ENCODE measurements at regions not wholly inside any gene's neighbourhood (a gene's known extent, or its start where the extent isn't known, plus 50 kb on each side); places are given as distances from the start of the nearest gene placed in this dataset.
"Not testable (repeated sequence)": the region's sequence is repeated elsewhere in the genome, so short reads cannot be mapped to it uniquely, and the experiment has no call there.

DNA sequence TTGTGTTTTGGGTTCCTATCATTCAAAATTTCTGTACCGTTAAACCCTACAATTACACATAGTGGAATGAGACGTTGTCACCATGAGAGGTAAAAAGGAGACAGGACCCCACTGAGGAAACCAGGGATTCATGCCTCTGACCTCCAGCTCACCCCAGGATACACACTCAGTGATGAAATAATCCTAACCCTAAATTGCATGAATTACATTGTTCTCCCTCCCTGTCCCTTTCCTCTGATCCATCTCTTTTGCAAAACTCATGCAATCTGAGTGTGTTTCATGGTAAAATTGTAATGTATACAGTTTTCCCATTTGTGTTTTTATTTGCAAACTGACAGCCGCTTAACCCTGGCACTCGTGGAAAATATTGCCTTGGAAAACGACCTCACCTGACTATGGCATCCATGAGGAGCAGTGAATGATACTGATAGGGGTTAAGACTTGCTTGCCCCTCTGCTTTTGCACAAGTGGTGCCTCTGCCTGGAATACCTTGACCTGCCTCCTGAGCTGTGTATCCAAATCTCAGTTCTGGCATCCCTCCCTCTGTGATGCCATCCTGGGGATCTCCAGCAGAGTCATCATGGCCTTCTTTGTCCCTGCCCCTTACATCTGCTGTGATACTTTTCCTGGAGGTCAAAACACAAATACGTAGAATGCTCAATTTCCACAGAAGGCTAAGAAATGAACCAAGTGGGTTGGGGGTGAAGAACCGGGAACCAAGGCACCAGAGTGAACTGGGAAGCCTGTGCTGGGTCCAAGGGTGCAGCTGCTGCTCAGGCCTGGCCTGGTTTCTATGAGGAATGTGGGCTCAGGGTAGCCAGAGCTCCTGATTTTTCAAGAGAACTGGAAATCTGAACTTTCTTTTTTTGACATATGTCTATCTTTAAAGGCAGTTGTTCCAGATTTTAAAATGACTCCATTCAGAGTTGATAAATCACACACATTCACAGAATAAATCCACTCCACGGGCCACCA lies 211.6 kb upstream of the ZNF217 start:
- H3K27ac Mint-ChIP-seq (ENCODE audit: unreplicated experiment), result no peak overlapping the region
- no peak overlapping the region for H3K4me3 Mint-ChIP-seq (ENCODE audit: unreplicated experiment)

DNA sequence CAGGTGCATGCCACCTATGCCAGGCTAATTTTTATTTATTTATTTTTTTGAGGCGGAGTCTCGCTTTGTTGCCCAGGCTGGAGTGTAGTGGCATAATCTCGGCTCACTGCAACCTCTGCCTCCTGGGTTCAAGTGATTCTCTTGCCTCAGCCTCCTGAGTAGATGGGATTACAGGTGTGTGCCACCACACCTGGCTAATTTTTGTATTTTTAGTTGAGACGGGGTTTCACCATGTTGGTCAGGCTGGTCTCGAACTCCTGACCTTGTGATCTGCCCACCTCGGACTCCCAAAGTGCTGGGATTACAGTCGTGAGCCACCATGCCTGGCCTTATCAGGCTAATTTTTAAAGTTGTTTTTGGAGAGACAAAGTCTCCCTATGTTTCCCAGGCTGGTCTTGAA lies 210.7 kb upstream of the ZNF217 start:
- H3K4me3 Mint-ChIP-seq (ENCODE audit: unreplicated experiment); H3K27me3 Mint-ChIP-seq (ENCODE audit: unreplicated experiment); H3K36me3 Mint-ChIP-seq (ENCODE audit: low read depth, unreplicated experiment); H3K4me1 Mint-ChIP-seq (ENCODE audit: unreplicated experiment); H3K27ac Mint-ChIP-seq (ENCODE audit: unreplicated experiment); H3K9me3 Mint-ChIP-seq (ENCODE audit: unreplicated experiment); DNase-seq (ENCODE audit: low spot score): not testable (repeated sequence)

More for the DNA sequence above, 211.6 kb upstream of the ZNF217 start:
- Mint-ChIP-seq H3K4me1 (ENCODE audit: unreplicated experiment) (peaks cover 5% of the 10 kb centered on the region), H3K27me3 (ENCODE audit: unreplicated experiment) (peaks cover 2% of the 10 kb centered on the region), H3K9me3 (ENCODE audit: unreplicated experiment) (no peaks in the 10 kb centered on the region), H3K36me3 (ENCODE audit: low read depth, unreplicated experiment) (no peaks in the 10 kb centered on the region)
- TF ChIP-seq, protein P1, sequence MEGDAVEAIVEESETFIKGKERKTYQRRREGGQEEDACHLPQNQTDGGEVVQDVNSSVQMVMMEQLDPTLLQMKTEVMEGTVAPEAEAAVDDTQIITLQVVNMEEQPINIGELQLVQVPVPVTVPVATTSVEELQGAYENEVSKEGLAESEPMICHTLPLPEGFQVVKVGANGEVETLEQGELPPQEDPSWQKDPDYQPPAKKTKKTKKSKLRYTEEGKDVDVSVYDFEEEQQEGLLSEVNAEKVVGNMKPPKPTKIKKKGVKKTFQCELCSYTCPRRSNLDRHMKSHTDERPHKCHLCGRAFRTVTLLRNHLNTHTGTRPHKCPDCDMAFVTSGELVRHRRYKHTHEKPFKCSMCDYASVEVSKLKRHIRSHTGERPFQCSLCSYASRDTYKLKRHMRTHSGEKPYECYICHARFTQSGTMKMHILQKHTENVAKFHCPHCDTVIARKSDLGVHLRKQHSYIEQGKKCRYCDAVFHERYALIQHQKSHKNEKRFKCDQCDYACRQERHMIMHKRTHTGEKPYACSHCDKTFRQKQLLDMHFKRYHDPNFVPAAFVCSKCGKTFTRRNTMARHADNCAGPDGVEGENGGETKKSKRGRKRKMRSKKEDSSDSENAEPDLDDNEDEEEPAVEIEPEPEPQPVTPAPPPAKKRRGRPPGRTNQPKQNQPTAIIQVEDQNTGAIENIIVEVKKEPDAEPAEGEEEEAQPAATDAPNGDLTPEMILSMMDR (IDR thresholded peaks at IDR 0.05; ENCODE audit: unreplicated experiment), result no peak
- no peak for DNase-seq (ENCODE audit: low spot score)

DNA sequence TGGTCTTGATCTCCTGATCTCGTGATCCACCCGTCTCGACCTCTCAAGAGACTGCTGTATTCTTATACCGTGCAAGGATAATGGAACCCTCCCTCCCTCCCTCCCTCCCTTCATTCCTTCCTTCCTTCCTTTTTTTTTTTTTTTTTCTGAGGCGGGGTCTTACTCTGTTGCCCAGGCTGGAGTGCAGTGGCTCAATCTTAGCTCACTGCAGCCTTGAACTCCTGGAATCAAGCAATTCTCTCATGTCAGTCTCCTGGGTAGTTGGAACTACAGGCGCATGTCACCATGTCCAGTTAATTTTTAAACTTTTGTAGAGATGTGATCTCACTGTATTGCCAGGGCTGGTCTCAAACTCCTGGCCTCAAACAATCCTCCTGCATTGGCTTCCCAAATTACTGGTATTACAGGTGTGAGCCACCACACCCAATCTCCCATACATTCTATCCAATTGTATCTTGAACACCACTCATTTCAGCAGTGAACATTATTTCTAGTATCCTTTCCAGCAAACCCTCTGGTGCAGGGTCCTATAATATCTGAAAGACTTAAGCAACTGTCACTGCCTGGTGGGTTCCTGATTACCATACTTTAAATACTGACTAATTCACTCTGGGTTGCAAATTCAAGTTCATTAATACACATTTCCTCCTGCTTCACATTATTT lies 210.0 kb upstream of the ZNF217 start:
- no peak for DNase-seq (ENCODE audit: low spot score)
- Mint-ChIP-seq H3K4me1 (ENCODE audit: unreplicated experiment) (peaks cover 5% of the 10 kb centered on the region), H3K36me3 (ENCODE audit: low read depth, unreplicated experiment) (no peaks in the 10 kb centered on the region), H3K4me3 (ENCODE audit: unreplicated experiment) (no peak overlapping the region), H3K9me3 (ENCODE audit: unreplicated experiment) (no peaks in the 10 kb centered on the region), H3K27ac (ENCODE audit: unreplicated experiment) (no peak overlapping the region), H3K27me3 (ENCODE audit: unreplicated experiment) (peaks cover 2% of the 10 kb centered on the region)
- TF ChIP-seq, protein P1 (IDR thresholded peaks at IDR 0.05; ENCODE audit: unreplicated experiment), result no peak

DNA sequence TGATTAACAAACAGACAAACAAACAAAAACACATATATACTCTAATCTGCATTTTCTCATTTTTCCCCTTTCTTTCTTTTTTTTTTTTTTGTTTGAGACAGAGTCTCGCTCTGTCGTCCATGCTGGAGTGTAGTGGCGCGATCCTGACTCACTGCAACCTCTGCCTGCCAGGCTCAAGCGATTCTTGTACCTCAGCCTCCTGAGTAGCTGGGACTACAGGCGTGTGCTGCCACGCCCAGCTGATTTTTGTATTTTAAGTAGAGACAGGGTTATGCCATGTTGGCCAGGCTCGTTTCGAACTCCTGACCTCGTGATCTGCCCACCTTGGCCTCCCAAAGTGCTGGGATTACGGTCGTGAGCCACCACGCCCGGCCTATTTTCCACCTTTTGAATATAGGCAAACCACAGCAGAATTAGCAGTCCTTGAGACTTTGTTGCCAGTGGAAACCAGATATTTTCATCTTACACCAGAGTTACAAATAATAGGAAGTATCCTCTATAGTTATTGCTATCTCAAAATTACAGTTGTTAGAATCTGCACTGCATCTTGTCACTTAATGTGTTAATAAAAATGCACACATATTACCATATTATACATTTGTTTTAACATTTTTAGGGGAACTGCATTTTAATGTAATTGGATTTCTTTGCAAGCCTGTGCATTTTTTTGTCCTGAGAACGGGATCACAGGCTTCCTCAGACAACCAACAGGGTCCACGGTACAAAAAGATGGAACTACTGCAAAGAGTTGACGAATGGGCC lies 208.2 kb upstream of the ZNF217 start:
- Mint-ChIP-seq H3K27ac (ENCODE audit: unreplicated experiment) (no peak overlapping the region), H3K4me3 (ENCODE audit: unreplicated experiment) (no peak overlapping the region), H3K4me1 (ENCODE audit: unreplicated experiment) (no peaks in the 10 kb centered on the region), H3K9me3 (ENCODE audit: unreplicated experiment) (no peaks in the 10 kb centered on the region), H3K36me3 (ENCODE audit: low read depth, unreplicated experiment) (no peaks in the 10 kb centered on the region), H3K27me3 (ENCODE audit: unreplicated experiment) (peaks cover 2% of the 10 kb centered on the region)
- TF ChIP-seq, protein P1 (IDR thresholded peaks at IDR 0.05; ENCODE audit: unreplicated experiment), result no peak
- DNase-seq (ENCODE audit: low spot score), result no peak

DNA sequence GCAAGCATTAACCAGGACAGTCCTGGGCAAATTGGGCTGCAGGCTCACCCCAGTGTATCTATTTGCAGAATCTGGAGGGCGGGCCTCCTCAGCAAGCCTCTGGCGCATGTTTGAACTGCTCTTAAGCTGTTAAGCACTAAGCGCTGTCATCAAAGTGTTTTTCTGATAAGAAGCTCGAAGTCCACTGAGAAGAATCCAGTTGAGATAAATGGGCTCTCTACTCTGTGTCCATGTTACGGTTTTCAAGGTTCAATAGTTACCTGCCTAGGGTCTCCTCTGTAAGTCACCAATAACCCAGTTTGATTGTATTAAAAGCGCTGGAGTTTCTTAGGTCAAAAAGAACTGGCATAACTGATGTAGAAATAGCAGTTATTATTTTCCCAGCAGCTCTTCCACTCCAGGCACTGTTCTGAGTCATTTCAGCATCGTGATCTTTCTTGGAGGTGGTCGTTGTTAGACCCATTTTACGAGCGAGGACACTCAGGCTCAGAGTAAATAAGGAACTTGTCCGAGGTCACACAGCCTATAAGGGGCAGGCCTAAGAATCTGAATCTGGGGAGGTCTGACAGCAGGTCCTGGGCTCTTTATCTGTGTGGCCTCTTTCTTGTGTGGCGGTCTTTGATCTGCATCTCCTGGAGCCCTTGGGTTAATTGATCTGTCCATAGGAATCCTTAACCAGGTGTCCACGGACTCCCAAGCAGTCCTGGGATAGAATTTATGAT lies 207.4 kb upstream of the ZNF217 start:
- Mint-ChIP-seq H3K9me3 (ENCODE audit: unreplicated experiment) (no peaks in the 10 kb centered on the region), H3K4me1 (ENCODE audit: unreplicated experiment) (no peaks in the 10 kb centered on the region), H3K4me3 (ENCODE audit: unreplicated experiment) (no peak overlapping the region), H3K27me3 (ENCODE audit: unreplicated experiment) (peaks cover 2% of the 10 kb centered on the region), H3K36me3 (ENCODE audit: low read depth, unreplicated experiment) (no peaks in the 10 kb centered on the region), H3K27ac (ENCODE audit: unreplicated experiment) (no peak overlapping the region)
- TF ChIP-seq, protein P1 (IDR thresholded peaks at IDR 0.05; ENCODE audit: unreplicated experiment), result no peak
- DNase-seq (ENCODE audit: low spot score), result no peak
